ENCODE measurements at regions not wholly inside any gene's neighbourhood (a gene's known extent, or its start where the extent isn't known, plus 50 kb on each side); places are given as distances from the start of the nearest gene placed in this dataset.

DNA sequence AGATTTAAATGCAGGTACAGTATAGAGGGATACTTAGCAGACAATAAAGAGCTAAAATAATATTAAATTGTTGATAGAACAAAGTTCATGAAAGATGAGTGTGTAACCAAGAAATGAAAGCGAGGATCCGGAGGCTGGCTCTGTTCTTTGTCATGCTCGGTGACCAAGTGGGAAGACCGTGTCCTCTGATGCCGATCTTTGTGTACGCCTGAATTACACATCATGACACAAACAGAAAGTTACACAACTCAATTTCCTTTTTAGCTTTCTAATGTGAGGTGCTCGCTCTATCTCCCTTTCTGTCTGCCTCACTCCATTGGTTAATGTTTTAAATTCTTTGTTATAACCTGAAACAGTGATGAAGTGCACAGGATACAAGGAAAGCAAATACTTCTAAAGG lies 114.8 kb upstream of the NEIL3 start:
- TF ChIP-seq POLR2AphosphoS5 (IDR thresholded peaks at IDR 0.05; ENCODE audit: low read depth, low read length): no peak
- TF ChIP-seq, protein P1, sequence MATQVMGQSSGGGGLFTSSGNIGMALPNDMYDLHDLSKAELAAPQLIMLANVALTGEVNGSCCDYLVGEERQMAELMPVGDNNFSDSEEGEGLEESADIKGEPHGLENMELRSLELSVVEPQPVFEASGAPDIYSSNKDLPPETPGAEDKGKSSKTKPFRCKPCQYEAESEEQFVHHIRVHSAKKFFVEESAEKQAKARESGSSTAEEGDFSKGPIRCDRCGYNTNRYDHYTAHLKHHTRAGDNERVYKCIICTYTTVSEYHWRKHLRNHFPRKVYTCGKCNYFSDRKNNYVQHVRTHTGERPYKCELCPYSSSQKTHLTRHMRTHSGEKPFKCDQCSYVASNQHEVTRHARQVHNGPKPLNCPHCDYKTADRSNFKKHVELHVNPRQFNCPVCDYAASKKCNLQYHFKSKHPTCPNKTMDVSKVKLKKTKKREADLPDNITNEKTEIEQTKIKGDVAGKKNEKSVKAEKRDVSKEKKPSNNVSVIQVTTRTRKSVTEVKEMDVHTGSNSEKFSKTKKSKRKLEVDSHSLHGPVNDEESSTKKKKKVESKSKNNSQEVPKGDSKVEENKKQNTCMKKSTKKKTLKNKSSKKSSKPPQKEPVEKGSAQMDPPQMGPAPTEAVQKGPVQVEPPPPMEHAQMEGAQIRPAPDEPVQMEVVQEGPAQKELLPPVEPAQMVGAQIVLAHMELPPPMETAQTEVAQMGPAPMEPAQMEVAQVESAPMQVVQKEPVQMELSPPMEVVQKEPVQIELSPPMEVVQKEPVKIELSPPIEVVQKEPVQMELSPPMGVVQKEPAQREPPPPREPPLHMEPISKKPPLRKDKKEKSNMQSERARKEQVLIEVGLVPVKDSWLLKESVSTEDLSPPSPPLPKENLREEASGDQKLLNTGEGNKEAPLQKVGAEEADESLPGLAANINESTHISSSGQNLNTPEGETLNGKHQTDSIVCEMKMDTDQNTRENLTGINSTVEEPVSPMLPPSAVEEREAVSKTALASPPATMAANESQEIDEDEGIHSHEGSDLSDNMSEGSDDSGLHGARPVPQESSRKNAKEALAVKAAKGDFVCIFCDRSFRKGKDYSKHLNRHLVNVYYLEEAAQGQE (IDR thresholded peaks at IDR 0.05; ENCODE audit: insufficient read depth in 1 of 2, low read depth in 2 of 2, low read length in 2 of 2): no peak
- no peak for TF ChIP-seq TAF1 (IDR thresholded peaks at IDR 0.05; ENCODE audit: borderline replicate concordance, insufficient read depth, low read length)
- TF ChIP-seq FOXP2 (optimal IDR thresholded peaks at IDR 0.05; ENCODE audit: borderline replicate concordance, extremely low read depth, extremely low read length, insufficient read depth): no peak
- TF ChIP-seq SIN3A (IDR thresholded peaks at IDR 0.05; ENCODE audit: borderline replicate concordance, insufficient read depth, low read length): no peak

Data from PFSK-1 (cell line).